Inflammatory macrophage treated with lipopolysaccharide for 4 hours (primary cell): ENCODE measurements at regions not wholly inside any gene's neighbourhood (a gene's known extent, or its start where the extent isn't known, plus 50 kb on each side); places are given as distances from the start of the nearest gene placed in this dataset.

Source experiments
- DNase-seq: peaks from one replicate; pipeline ENCODE4 v3.0.0-alpha.2; 2020

GRCh38 chr20:24049081-24049480 is 60.5 kb upstream of the GGTLC1 start:
- DNase-seq: no peak

GRCh38 chr20:24048024-24048611 is 59.5 kb upstream of the GGTLC1 start:
- DNase-seq: no peak

GRCh38 chr20:24046888-24047287 is 58.3 kb upstream of the GGTLC1 start:
- DNase-seq: no peak

- no peak for DNase-seq
These were observed 57.2 kb upstream of the GGTLC1 start for GRCh38 chr20:24045621-24046318.

GRCh38 chr20:24043294-24043693 is 54.7 kb upstream of the GGTLC1 start:
- no peak for DNase-seq

- DNase-seq: no peak
These were observed 54.1 kb upstream of the GGTLC1 start for GRCh38 chr20:24042646-24043045.

- DNase-seq: no peak
These were observed 52.4 kb upstream of the GGTLC1 start for GRCh38 chr20:24040896-24041459.

GRCh38 chr20:24039196-24039595 is 50.6 kb upstream of the GGTLC1 start:
- DNase-seq: no peak
